Tibial nerve (tissue), 4 donors: ENCODE measurements at regions not wholly inside any gene's neighbourhood (a gene's known extent, or its start where the extent isn't known, plus 50 kb on each side); places are given as distances from the start of the nearest gene placed in this dataset.

Experiments used
- EP300 ChIP-seq, 2 donors: sonication (generic); formaldehyde crosslinking; IDR thresholded peaks; one replicate each; pipeline ENCODE4 v1.6.1; 2017; ENCODE audit warnings: antibody characterized with exemption in 2 of 2, mild to moderate bottlenecking in 1 of 2
- TF ChIP-seq, protein P1 (sequence below), 5 experiments: fragments of 200-600 bp in 3 of 5; fragments of 450-650 bp in 2 of 5; sonication (generic) in 3 of 5; IDR thresholded peaks; one replicate each; pipeline ENCODE4 v1.5.1; 2016 to 2019; ENCODE audit warnings: antibody characterized with exemption in 5 of 5, mild to moderate bottlenecking in 3 of 5, moderate library complexity in 2 of 5

DNA sequence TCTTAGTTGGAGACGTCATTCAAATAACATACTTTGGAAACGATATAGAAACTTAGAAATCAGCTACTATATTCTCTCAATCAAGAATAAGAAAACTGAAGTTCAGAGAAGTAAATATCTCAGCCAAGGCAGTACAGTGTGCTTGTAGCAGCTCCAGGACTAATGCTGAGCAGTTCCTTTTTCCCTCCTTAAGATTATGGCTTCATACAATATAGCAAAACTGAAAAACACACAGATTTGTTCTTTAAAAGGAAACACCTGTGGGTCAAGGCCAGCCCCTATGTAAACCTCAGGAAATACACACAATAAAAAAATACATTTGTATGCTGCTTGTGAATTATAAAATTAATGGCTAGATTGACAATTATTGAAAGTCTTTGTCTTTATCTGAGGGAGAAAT, 212.7 kb upstream of the EDNRB start:
- TF ChIP-seq, protein P1, sequence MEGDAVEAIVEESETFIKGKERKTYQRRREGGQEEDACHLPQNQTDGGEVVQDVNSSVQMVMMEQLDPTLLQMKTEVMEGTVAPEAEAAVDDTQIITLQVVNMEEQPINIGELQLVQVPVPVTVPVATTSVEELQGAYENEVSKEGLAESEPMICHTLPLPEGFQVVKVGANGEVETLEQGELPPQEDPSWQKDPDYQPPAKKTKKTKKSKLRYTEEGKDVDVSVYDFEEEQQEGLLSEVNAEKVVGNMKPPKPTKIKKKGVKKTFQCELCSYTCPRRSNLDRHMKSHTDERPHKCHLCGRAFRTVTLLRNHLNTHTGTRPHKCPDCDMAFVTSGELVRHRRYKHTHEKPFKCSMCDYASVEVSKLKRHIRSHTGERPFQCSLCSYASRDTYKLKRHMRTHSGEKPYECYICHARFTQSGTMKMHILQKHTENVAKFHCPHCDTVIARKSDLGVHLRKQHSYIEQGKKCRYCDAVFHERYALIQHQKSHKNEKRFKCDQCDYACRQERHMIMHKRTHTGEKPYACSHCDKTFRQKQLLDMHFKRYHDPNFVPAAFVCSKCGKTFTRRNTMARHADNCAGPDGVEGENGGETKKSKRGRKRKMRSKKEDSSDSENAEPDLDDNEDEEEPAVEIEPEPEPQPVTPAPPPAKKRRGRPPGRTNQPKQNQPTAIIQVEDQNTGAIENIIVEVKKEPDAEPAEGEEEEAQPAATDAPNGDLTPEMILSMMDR (IDR thresholded peaks at IDR 0.05), result no peak
- no peak for TF ChIP-seq EP300 (IDR thresholded peaks at IDR 0.05)
